Parathyroid adenoma (tissue), 2 donors: ENCODE measurements at regions not wholly inside any gene's neighbourhood (a gene's known extent, or its start where the extent isn't known, plus 50 kb on each side); places are given as distances from the start of the nearest gene placed in this dataset.

ENCODE experiments used
- H2AFZ ChIP-seq: fragments of 300-600 bp; sonication (generic); one replicate; pipeline ENCODE4 v1.7.0; 2017; ENCODE audit warnings: antibody characterized with exemption, mild to moderate bottlenecking
- H3K27ac ChIP-seq: fragments of 300-600 bp; sonication (generic); one replicate; pipeline ENCODE4 v1.7.0; 2017
- H3K27me3 ChIP-seq: fragments of 300-600 bp; sonication (generic); one replicate; pipeline ENCODE4 v1.7.0; 2017; ENCODE audit warnings: low read length; ENCODE audit not compliant: control insufficient read depth, insufficient read depth
- H3K36me3 ChIP-seq: fragments of 300-600 bp; sonication (generic); one replicate; pipeline ENCODE4 v1.7.0; 2017; ENCODE audit warnings: low read length; ENCODE audit not compliant: control insufficient read depth, insufficient read depth
- H3K4me1 ChIP-seq: fragments of 300-600 bp; sonication (generic); one replicate; pipeline ENCODE4 v1.7.0; 2017; ENCODE audit warnings: control low read depth
- H3K4me2 ChIP-seq: fragments of 300-600 bp; sonication (generic); one replicate; pipeline ENCODE4 v1.7.0; 2017; ENCODE audit warnings: low read length
- H3K4me3 ChIP-seq: fragments of 300-600 bp; sonication (generic); one replicate; pipeline ENCODE4 v1.7.0; 2017; ENCODE audit warnings: low read depth, low read length
- H3K79me2 ChIP-seq: fragments of 300-600 bp; sonication (generic); one replicate; pipeline ENCODE4 v1.7.0; 2017; ENCODE audit warnings: control low read depth
- H3K9ac ChIP-seq: fragments of 300-600 bp; sonication (generic); one replicate; pipeline ENCODE4 v1.7.0; 2017; ENCODE audit warnings: mild to moderate bottlenecking
- H3K9me3 ChIP-seq: fragments of 300-600 bp; sonication (generic); one replicate; pipeline ENCODE4 v1.7.0; 2017; ENCODE audit warnings: low read length; ENCODE audit not compliant: control insufficient read depth
- CTCF ChIP-seq: fragments of 300-600 bp; sonication (generic); IDR thresholded peaks from one replicate; pipeline ENCODE4 v1.7.0; 2017; ENCODE audit warnings: antibody characterized with exemption, mild to moderate bottlenecking
- donor health status: primary hyperparathyroidism.

GRCh38 chr16:35736546-35736945, 2277.1 kb downstream of the TP53TG3F start:
- Histone ChIP-seq H3K27me3 (no peaks in the 10 kb centered on the region), H3K4me1 (no peaks in the 10 kb centered on the region), H3K9me3 (no peaks in the 10 kb centered on the region), H3K4me2 (no peak overlapping the region), H3K9ac (no peak overlapping the region), H3K4me3 (no peak overlapping the region), H3K27ac (no peak overlapping the region), H3K79me2 (no peaks in the 10 kb centered on the region), H2AFZ (no peak overlapping the region), H3K36me3 (no peaks in the 10 kb centered on the region)
- no peak for TF ChIP-seq CTCF

GRCh38 chr16:35737076-35737475, 2277.7 kb downstream of the TP53TG3F start:
- H3K4me1 ChIP-seq: no peaks in the 10 kb centered on the region
- H3K36me3 ChIP-seq: no peaks in the 10 kb centered on the region
- H3K79me2 ChIP-seq: no peaks in the 10 kb centered on the region
- H3K4me2 ChIP-seq: no peak overlapping the region
- no peak overlapping the region for H2AFZ ChIP-seq
- no peak overlapping the region for H3K27ac ChIP-seq
- H3K27me3 ChIP-seq: no peaks in the 10 kb centered on the region
- no peaks in the 10 kb centered on the region for H3K9me3 ChIP-seq
- TF ChIP-seq CTCF: no peak
- no peak overlapping the region for H3K9ac ChIP-seq
- H3K4me3 ChIP-seq: no peak overlapping the region

DNA sequence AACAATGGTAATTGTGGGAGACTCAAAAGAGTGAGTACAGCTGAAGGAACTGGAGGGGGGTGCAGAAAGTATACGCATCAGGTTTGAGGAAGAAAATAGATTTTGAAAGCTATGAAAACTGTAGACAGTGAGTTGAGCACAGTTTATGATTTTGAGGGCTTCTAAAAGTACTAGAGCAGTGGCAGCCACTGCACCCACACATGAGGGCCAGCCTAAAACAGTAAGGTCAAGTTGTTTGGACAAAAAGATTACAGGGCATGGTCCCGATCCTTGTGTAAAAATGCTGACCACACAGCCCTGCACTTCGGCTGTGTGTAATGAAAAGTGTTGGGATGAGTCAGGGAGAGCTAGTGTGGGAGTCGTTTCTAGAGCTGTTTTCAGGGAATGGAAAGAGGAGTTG, 2282.1 kb downstream of the TP53TG3F start:
- Histone ChIP-seq H3K4me3 (no peak overlapping the region), H3K9me3 (no peaks in the 10 kb centered on the region), H3K79me2 (no peaks in the 10 kb centered on the region), H3K9ac (no peak overlapping the region), H3K27me3 (no peaks in the 10 kb centered on the region), H3K4me2 (no peak overlapping the region), H3K4me1 (no peaks in the 10 kb centered on the region), H3K36me3 (no peaks in the 10 kb centered on the region), H3K27ac (no peak overlapping the region), H2AFZ (no peak overlapping the region)
- no peak for TF ChIP-seq CTCF

DNA sequence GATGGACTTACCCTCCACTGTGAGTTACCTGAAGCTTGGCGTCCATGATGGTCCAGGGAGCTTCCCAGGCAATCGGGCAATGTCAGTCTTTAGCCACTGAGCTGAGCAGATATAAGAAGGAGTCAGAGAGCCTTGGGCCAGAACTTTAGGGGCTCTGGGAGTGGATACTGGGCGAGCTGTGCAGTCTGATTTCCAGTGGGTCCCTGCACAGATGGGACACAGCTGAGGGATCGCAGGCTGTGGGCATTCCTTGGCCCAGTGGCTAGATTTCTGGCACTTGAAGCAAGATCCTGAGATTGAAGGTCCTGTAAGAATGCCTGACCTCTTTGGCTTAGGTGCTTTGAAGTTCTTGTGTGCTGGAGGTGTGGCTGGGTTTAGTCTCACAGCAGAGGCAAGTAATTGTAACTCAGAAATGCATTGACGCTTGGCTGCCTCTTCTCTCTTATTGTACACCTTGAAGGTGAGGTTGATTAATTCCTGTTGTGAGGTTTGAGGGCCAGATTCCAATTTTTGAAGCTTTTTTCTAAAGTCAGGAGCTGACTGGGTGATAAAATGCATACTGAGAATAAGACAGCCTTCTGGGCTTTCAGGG, 2283.8 kb downstream of the TP53TG3F start:
- Histone ChIP-seq H3K4me3 (no peak overlapping the region), H3K36me3 (no peaks in the 10 kb centered on the region), H3K9me3 (no peaks in the 10 kb centered on the region), H3K27me3 (no peaks in the 10 kb centered on the region), H3K79me2 (no peaks in the 10 kb centered on the region), H3K9ac (no peak overlapping the region), H3K27ac (no peak overlapping the region), H3K4me1 (no peaks in the 10 kb centered on the region), H2AFZ (no peak overlapping the region), H3K4me2 (no peak overlapping the region)
- TF ChIP-seq CTCF: no peak

DNA sequence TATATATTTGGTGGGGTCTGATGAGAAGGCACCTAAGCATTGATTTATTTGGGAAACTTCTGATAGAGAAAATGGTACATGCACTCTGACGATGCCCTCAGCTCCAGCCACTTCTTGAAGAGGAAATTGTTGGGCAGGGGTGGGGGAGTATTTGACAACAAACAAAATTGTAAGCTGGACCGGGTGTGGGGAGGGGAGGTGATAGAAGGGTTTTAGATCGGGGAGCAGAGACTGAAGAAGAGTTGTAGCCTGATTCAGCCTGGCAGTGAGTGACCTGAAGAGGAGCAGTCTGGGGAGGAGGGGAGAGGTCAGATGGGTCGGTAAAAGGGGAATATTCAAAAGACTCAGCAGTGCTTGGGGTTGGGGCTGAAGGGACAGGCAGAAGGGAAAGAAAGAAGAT, 2284.7 kb downstream of the TP53TG3F start:
- Histone ChIP-seq H2AFZ (no peak overlapping the region), H3K9me3 (no peaks in the 10 kb centered on the region), H3K27ac (no peak overlapping the region)

More for the DNA sequence above, 2284.7 kb downstream of the TP53TG3F start:
- Histone ChIP-seq H3K9ac (no peak overlapping the region), H3K4me3 (no peak overlapping the region), H3K4me1 (no peaks in the 10 kb centered on the region), H3K79me2 (no peaks in the 10 kb centered on the region), H3K4me2 (no peak overlapping the region), H3K36me3 (no peaks in the 10 kb centered on the region), H3K27me3 (no peaks in the 10 kb centered on the region)
- TF ChIP-seq CTCF: no peak
